HEK293 (cell line): ENCODE measurements at regions not wholly inside any gene's neighbourhood (a gene's known extent, or its start where the extent isn't known, plus 50 kb on each side); places are given as distances from the start of the nearest gene placed in this dataset.

Experiments used
- CTCF ChIP-seq: fragments of 450-650 bp; formaldehyde crosslinking; IDR thresholded peaks from 2 replicates; pipeline ENCODE4 v1.5.1; 2016; ENCODE audit warnings: missing biosample characterization, missing genetic modification characterization
- ELK4 ChIP-seq: IDR thresholded peaks from 2 replicates; pipeline ENCODE4 v1.6.1; 2011; ENCODE audit warnings: mild to moderate bottlenecking, low read depth, low read length, borderline replicate concordance
- HOXA7 ChIP-seq: sonication (generic); formaldehyde crosslinking; IDR thresholded peaks from 2 replicates; pipeline ENCODE4 v1.8.1; 2022; ENCODE audit warnings: missing genetic modification reagents, borderline replicate concordance
- PATZ1 ChIP-seq: fragments of 450-650 bp; formaldehyde crosslinking; IDR thresholded peaks from 2 replicates; pipeline ENCODE4 v1.5.1; 2016; ENCODE audit warnings: missing biosample characterization, missing genetic modification characterization
- SP2 ChIP-seq: fragments of 450-650 bp; formaldehyde crosslinking; IDR thresholded peaks from 2 replicates; pipeline ENCODE4 v1.5.1; 2016; ENCODE audit warnings: missing biosample characterization, missing genetic modification characterization
- ZNF121 ChIP-seq: fragments of 450-650 bp; formaldehyde crosslinking; IDR thresholded peaks from 2 replicates; pipeline ENCODE4 v1.5.1; 2016; ENCODE audit warnings: missing biosample characterization, missing genetic modification characterization

GRCh38 chr1:57712846-57713245 lies 289.0 kb upstream of the DAB1 start:
- no peak for TF ChIP-seq ZNF121 (tag by site-specific recombination)
- TF ChIP-seq SP2 (tag by site-specific recombination): no peak
- TF ChIP-seq CTCF (tag by site-specific recombination): no peak
- TF ChIP-seq HOXA7 (CRISPR knock-in tag): no peak
- TF ChIP-seq ELK4: no peak
- TF ChIP-seq PATZ1 (tag by site-specific recombination): no peak
